Upper lobe of left lung (tissue), 6 donors: ENCODE measurements at regions not wholly inside any gene's neighbourhood (a gene's known extent, or its start where the extent isn't known, plus 50 kb on each side); places are given as distances from the start of the nearest gene placed in this dataset.

Experiments
- ATAC-seq, 2 donors: fragments of 200-7000 bp; cut with Tn5 transposase; one replicate each; pipeline ENCODE4 v1.9.1; 2022; ENCODE audit warnings: mild to moderate bottlenecking in 2 of 2, moderate library complexity in 2 of 2; ENCODE audit not compliant: low FRiP score in 2 of 2
- DNase-seq, 2 donors: peaks; one replicate each; pipeline ENCODE4 v3.0.0-alpha.2; 2019 to 2020
- H3K27ac ChIP-seq, 4 donors: fragments of 200-600 bp; sonication (generic); one replicate each; pipeline ENCODE4 v1.5.1; 2016 to 2019
- H3K27me3 ChIP-seq, 4 donors: fragments of 200-600 bp; sonication (generic); one replicate each; pipeline ENCODE4 v1.5.1; 2017 to 2019
- H3K36me3 ChIP-seq, 4 donors: fragments of 200-600 bp; sonication (generic); one replicate each; pipeline ENCODE4 v1.5.1; 2016 to 2019
- H3K4me1 ChIP-seq, 4 donors: fragments of 200-600 bp; sonication (generic); one replicate each; pipeline ENCODE4 v1.5.1; 2018 to 2019
- H3K4me3 ChIP-seq, 4 donors: fragments of 200-600 bp; sonication (generic); one replicate each; pipeline ENCODE4 v1.5.1; 2017 to 2019; ENCODE audit warnings: mild to moderate bottlenecking in 2 of 4, moderate library complexity in 1 of 4
- H3K9me3 ChIP-seq, 4 donors: fragments of 200-600 bp; sonication (generic); one replicate each; pipeline ENCODE4 v1.5.1; 2018 to 2019
- EP300 ChIP-seq, 4 donors: sonication (generic); formaldehyde crosslinking; IDR thresholded peaks; one replicate each; pipeline ENCODE4 v1.5.1; 2017; ENCODE audit warnings: antibody characterized with exemption in 4 of 4, control low read depth in 2 of 4
- POLR2A ChIP-seq, 4 donors: fragments of 450-650 bp; IDR thresholded peaks; one replicate each; pipeline ENCODE4 v1.5.1; 2016 to 2017; ENCODE audit warnings: antibody characterized with exemption in 4 of 4, mild to moderate bottlenecking in 2 of 4
- POLR2AphosphoS5 ChIP-seq, 2 donors: sonication (generic); formaldehyde crosslinking; IDR thresholded peaks; one replicate each; pipeline ENCODE4 v1.5.1; 2017; ENCODE audit warnings: antibody characterized with exemption in 2 of 2
- WGBS, 2 donors: methylation state at CpG; one replicate each; pipeline ENCODE4 v1.1.5; 2017 to 2018; 5-methylcytosine and 5-hydroxymethylcytosine counted together
- TF ChIP-seq, protein P1 (sequence below), 6 experiments: fragments of 450-650 bp in 4 of 6; fragments of 200-600 bp in 2 of 6; sonication (generic) in 2 of 6; IDR thresholded peaks; one replicate each; pipeline ENCODE4 v1.5.1; 2016 to 2019; ENCODE audit warnings: antibody characterized with exemption in 6 of 6
- donor health status: DM: no; HTN: no; CAD: no; lungs with moderate emphysema.
- donor health status: DM: no; HTN: yes; CAD: no; lungs with severe emphysema.

GRCh38 chr20:10798811-10799210, 125.0 kb upstream of the JAG1 start:
- ATAC-seq, result no peak
- 88 to 93% methylated on average over 3 of the region's 3 CpGs for WGBS, 2 donors

DNA sequence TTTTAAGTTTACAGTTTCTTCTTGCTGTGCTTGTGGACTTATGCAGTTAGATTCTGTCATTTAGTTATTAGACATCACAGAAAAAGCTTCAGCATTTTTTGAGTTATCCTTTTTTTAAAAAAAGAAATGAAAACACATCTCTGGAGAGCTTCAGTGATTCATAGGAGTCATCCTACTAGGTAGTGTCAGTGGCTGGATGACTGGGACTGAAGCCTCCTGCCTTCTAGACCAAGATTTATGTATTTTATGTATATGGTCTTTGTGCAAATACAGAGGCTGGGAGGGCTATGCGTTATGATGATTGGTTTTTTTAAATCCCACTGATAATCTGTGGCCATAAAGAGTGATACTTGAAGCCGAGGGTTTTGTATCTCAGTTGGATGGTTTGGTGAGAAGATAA, 125.9 kb upstream of the JAG1 start:
- WGBS, 2 donors, result 89 to 92% methylated on average over 2 of the region's 2 CpGs
- ATAC-seq, result no peak
- Histone ChIP-seq H3K36me3 (no peaks in the 10 kb centered on the region), H3K27ac (no peak overlapping the region), H3K9me3 (no peaks in the 10 kb centered on the region), H3K27me3 (no peaks in the 10 kb centered on the region), H3K4me1 (no peaks in the 10 kb centered on the region), H3K4me3 (no peak overlapping the region)
- TF ChIP-seq, protein P1, sequence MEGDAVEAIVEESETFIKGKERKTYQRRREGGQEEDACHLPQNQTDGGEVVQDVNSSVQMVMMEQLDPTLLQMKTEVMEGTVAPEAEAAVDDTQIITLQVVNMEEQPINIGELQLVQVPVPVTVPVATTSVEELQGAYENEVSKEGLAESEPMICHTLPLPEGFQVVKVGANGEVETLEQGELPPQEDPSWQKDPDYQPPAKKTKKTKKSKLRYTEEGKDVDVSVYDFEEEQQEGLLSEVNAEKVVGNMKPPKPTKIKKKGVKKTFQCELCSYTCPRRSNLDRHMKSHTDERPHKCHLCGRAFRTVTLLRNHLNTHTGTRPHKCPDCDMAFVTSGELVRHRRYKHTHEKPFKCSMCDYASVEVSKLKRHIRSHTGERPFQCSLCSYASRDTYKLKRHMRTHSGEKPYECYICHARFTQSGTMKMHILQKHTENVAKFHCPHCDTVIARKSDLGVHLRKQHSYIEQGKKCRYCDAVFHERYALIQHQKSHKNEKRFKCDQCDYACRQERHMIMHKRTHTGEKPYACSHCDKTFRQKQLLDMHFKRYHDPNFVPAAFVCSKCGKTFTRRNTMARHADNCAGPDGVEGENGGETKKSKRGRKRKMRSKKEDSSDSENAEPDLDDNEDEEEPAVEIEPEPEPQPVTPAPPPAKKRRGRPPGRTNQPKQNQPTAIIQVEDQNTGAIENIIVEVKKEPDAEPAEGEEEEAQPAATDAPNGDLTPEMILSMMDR (IDR thresholded peaks at IDR 0.05), result no peak
- no peak for TF ChIP-seq POLR2AphosphoS5 (IDR thresholded peaks at IDR 0.05)
- TF ChIP-seq EP300 (IDR thresholded peaks at IDR 0.05), result no peak
- no peak for TF ChIP-seq POLR2A (IDR thresholded peaks at IDR 0.05)
- DNase-seq, result no peak

More at GRCh38 chr20:10798811-10799210, 125.0 kb upstream of the JAG1 start:
- H3K27me3 ChIP-seq, result no peaks in the 10 kb centered on the region
- H3K4me3 ChIP-seq, result no peak overlapping the region
- no peak for DNase-seq
- H3K27ac ChIP-seq, result no peak overlapping the region
- no peaks in the 10 kb centered on the region for H3K4me1 ChIP-seq
- no peaks in the 10 kb centered on the region for H3K9me3 ChIP-seq
- TF ChIP-seq POLR2A (IDR thresholded peaks at IDR 0.05) (no peak), EP300 (IDR thresholded peaks at IDR 0.05) (no peak), POLR2AphosphoS5 (IDR thresholded peaks at IDR 0.05) (no peak)
- TF ChIP-seq, protein P1 (IDR thresholded peaks at IDR 0.05), result no peak
- H3K36me3 ChIP-seq, result no peaks in the 10 kb centered on the region

DNA sequence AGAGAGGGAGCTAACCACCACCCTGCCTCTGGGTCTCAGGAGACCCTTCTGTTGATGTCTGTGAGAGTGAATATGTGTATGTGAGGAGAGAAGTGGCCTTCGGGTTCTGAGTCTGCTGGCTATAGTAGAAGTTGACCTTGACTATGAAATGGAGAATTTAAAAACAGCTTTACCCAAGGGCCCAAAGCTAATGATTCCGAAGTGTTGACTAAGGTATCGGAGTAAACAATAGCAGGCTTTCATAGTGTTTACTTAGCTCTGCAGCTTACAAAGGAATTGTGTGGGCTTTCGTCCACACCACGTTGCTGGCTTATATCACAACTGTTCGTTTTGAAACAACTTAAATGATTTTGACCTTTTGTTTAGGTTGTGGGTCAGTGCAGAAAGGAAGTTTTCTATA, 126.5 kb upstream of the JAG1 start:
- Histone ChIP-seq H3K4me1 (no peaks in the 10 kb centered on the region), H3K27me3 (no peaks in the 10 kb centered on the region), H3K9me3 (no peaks in the 10 kb centered on the region), H3K4me3 (no peak overlapping the region), H3K27ac (no peak overlapping the region), H3K36me3 (no peaks in the 10 kb centered on the region)
- ATAC-seq (no peak), DNase-seq (no peak)
- WGBS, 2 donors, result 65 to 71% methylated on average over 6 of the region's 6 CpGs
- no peak for TF ChIP-seq POLR2A (IDR thresholded peaks at IDR 0.05)
- TF ChIP-seq POLR2AphosphoS5 (IDR thresholded peaks at IDR 0.05), result no peak
- TF ChIP-seq, protein P1 (IDR thresholded peaks at IDR 0.05), result no peak
- TF ChIP-seq EP300 (IDR thresholded peaks at IDR 0.05), result no peak

- no peak for ATAC-seq
Observed at GRCh38 chr20:10802236-10802635, 128.4 kb upstream of the JAG1 start.

GRCh38 chr20:10805764-10806163, 132.0 kb upstream of the JAG1 start:
- H3K4me3 ChIP-seq, result no peak overlapping the region
- H3K4me1 ChIP-seq, result peaks cover 0 to 5% (median 0%) of the 10 kb centered on the region in 4 donors
- no peaks in the 10 kb centered on the region for H3K9me3 ChIP-seq
- DNase-seq (no peak), ATAC-seq (no peak)
- TF ChIP-seq POLR2AphosphoS5 (IDR thresholded peaks at IDR 0.05) (no peak), POLR2A (IDR thresholded peaks at IDR 0.05) (no peak), EP300 (IDR thresholded peaks at IDR 0.05) (no peak)
- TF ChIP-seq, protein P1 (IDR thresholded peaks at IDR 0.05), result no peak
- WGBS, 2 donors, result 52 to 56% methylated on average over 7 of the region's 7 CpGs
- peak overlapping the region in 1 of 4 donors; percentile 27 for H3K27ac ChIP-seq
- H3K36me3 ChIP-seq, result no peaks in the 10 kb centered on the region
- no peaks in the 10 kb centered on the region for H3K27me3 ChIP-seq

More at GRCh38 chr20:10802236-10802635, 128.4 kb upstream of the JAG1 start:
- no peak overlapping the region for H3K27ac ChIP-seq
- no peaks in the 10 kb centered on the region for H3K9me3 ChIP-seq
- H3K4me3 ChIP-seq, result no peak overlapping the region
- DNase-seq, result no peak
- H3K4me1 ChIP-seq, result peaks cover 0 to 5% (median 0%) of the 10 kb centered on the region in 4 donors
- no peaks in the 10 kb centered on the region for H3K27me3 ChIP-seq
- TF ChIP-seq POLR2AphosphoS5 (IDR thresholded peaks at IDR 0.05) (no peak), POLR2A (IDR thresholded peaks at IDR 0.05) (no peak), EP300 (IDR thresholded peaks at IDR 0.05) (no peak)
- TF ChIP-seq, protein P1 (IDR thresholded peaks at IDR 0.05), result no peak
- no peaks in the 10 kb centered on the region for H3K36me3 ChIP-seq
- WGBS, 2 donors, result 64 to 77% methylated on average over 3 of the region's 3 CpGs
